Uterus (tissue), 3 donors: ENCODE measurements at regions not wholly inside any gene's neighbourhood (a gene's known extent, or its start where the extent isn't known, plus 50 kb on each side); places are given as distances from the start of the nearest gene placed in this dataset.

ENCODE experiments used
- DNase-seq, 2 donors: peaks; one replicate each; pipeline ENCODE4 v3.0.0-alpha.2; 2019 to 2020
- H3K27ac ChIP-seq, 2 donors: fragments of 200-600 bp; sonication (generic); 1 replicate in 1 of 2; 2 replicates in 1 of 2; pipeline ENCODE4 v1.5.1; 2016 to 2018
- H3K27me3 ChIP-seq, 2 donors: fragments of 200-600 bp; sonication (generic); one replicate each; pipeline ENCODE4 v1.5.1; 2018 to 2019; ENCODE audit warnings: control low read depth in 1 of 2
- H3K36me3 ChIP-seq, 2 donors: fragments of 200-600 bp; sonication (generic); one replicate each; pipeline ENCODE4 v1.5.1; 2019; ENCODE audit warnings: control low read depth in 1 of 2
- H3K4me1 ChIP-seq, 2 donors: fragments of 200-600 bp; sonication (generic); one replicate each; pipeline ENCODE4 v1.5.1; 2018 to 2019; ENCODE audit warnings: control low read depth in 1 of 2
- H3K4me3 ChIP-seq, 2 donors: fragments of 200-600 bp; sonication (generic); 1 replicate in 1 of 2; 2 replicates in 1 of 2; pipeline ENCODE4 v1.5.1; 2018 to 2019; ENCODE audit warnings: mild to moderate bottlenecking in 1 of 2
- H3K9me3 ChIP-seq, 2 donors: fragments of 200-600 bp; sonication (generic); one replicate each; pipeline ENCODE4 v1.5.1; 2019; ENCODE audit warnings: control low read depth in 1 of 2
- POLR2A ChIP-seq, 2 donors: fragments of 450-650 bp; IDR thresholded peaks; one replicate each; pipeline ENCODE4 v1.6.1; 2016; ENCODE audit warnings: antibody characterized with exemption in 2 of 2, mild to moderate bottlenecking in 1 of 2, moderate library complexity in 1 of 2
- intact Hi-C: fragments of 100-400 bp; cut with DNase I; formaldehyde crosslinking; loops from one replicate; pipeline ENCODE4 v1.15.1; 2023; ENCODE audit warnings: low total_unique reads
- TF ChIP-seq, protein P1 (sequence below), 4 experiments: fragments of 200-600 bp in 2 of 4; fragments of 450-650 bp in 2 of 4; sonication (generic) in 2 of 4; IDR thresholded peaks; one replicate each; pipeline ENCODE4 v1.5.1; 2016 to 2019; ENCODE audit warnings: antibody characterized with exemption in 4 of 4, mild to moderate bottlenecking in 2 of 4, moderate library complexity in 1 of 4
- donor health status: DM: yes; HTN: yes; CAD: no.

- no peak for DNase-seq
- H3K36me3 ChIP-seq = no peaks in the 10 kb centered on the region
- no peaks in the 10 kb centered on the region for H3K4me1 ChIP-seq
- no peak overlapping the region for H3K4me3 ChIP-seq
- intact Hi-C loops = no loop called here
- no peak overlapping the region for H3K27ac ChIP-seq
- H3K9me3 ChIP-seq = no peaks in the 10 kb centered on the region
- no peak for TF ChIP-seq POLR2A (IDR thresholded peaks at IDR 0.05)
- TF ChIP-seq, protein P1, sequence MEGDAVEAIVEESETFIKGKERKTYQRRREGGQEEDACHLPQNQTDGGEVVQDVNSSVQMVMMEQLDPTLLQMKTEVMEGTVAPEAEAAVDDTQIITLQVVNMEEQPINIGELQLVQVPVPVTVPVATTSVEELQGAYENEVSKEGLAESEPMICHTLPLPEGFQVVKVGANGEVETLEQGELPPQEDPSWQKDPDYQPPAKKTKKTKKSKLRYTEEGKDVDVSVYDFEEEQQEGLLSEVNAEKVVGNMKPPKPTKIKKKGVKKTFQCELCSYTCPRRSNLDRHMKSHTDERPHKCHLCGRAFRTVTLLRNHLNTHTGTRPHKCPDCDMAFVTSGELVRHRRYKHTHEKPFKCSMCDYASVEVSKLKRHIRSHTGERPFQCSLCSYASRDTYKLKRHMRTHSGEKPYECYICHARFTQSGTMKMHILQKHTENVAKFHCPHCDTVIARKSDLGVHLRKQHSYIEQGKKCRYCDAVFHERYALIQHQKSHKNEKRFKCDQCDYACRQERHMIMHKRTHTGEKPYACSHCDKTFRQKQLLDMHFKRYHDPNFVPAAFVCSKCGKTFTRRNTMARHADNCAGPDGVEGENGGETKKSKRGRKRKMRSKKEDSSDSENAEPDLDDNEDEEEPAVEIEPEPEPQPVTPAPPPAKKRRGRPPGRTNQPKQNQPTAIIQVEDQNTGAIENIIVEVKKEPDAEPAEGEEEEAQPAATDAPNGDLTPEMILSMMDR (IDR thresholded peaks at IDR 0.05) = no peak
- no peaks in the 10 kb centered on the region for H3K27me3 ChIP-seq
These were observed 177.3 kb upstream of the PFKP start for GRCh38 chr10:2890093-2890492.

- intact Hi-C loops = no loop called here
- TF ChIP-seq, protein P1 (IDR thresholded peaks at IDR 0.05) = no peak
- TF ChIP-seq POLR2A (IDR thresholded peaks at IDR 0.05) = no peak
- H3K4me3 ChIP-seq = no peak overlapping the region
- no peak overlapping the region for H3K27ac ChIP-seq
- no peaks in the 10 kb centered on the region for H3K27me3 ChIP-seq
- H3K9me3 ChIP-seq = no peaks in the 10 kb centered on the region
- no peak for DNase-seq
- no peaks in the 10 kb centered on the region for H3K4me1 ChIP-seq
- no peaks in the 10 kb centered on the region for H3K36me3 ChIP-seq
These were observed 178.8 kb upstream of the PFKP start for GRCh38 chr10:2888403-2889004.

DNA sequence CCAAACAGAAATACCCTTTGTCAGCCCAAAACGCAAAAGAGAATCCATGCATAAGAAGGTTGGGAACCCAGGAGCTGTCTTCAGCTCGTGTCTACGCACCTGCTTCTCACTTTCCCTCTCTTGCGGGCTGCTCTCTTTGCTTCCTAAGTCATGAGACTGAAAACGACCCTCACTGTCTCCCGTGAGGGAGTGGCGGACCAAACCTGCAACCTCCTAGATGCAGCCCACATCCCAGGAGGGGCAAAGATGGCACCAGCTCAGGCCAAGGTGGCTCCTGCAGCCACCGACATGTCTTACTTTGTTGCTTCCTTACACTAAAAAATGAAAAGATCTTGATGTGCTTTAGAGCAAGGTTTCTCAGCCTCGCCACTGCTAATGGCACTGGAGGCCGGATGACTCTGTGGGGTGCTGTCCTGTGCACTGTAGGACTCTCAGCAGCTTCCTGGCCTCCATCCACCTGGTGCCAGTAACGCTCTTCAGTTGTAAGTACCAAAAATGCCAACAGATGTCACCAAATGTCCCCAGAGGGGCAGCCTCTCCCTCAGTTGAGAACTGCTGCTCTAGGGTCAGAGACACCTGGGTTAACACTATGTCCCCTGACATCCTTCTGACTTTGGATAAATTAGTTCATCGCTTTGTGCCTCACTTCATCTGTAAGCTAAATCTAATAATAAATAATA is 179.8 kb upstream of the PFKP start:
- Histone ChIP-seq H3K4me3 (no peak overlapping the region), H3K9me3 (no peaks in the 10 kb centered on the region), H3K4me1 (no peaks in the 10 kb centered on the region), H3K27ac (no peak overlapping the region), H3K36me3 (no peaks in the 10 kb centered on the region), H3K27me3 (no peaks in the 10 kb centered on the region)
- intact Hi-C loops = no loop called here
- DNase-seq = no peak
- TF ChIP-seq POLR2A (IDR thresholded peaks at IDR 0.05) = no peak
- TF ChIP-seq, protein P1 (IDR thresholded peaks at IDR 0.05) = no peak

- Histone ChIP-seq H3K27ac (no peak overlapping the region), H3K9me3 (no peaks in the 10 kb centered on the region), H3K27me3 (no peaks in the 10 kb centered on the region), H3K4me3 (no peak overlapping the region), H3K4me1 (no peaks in the 10 kb centered on the region), H3K36me3 (no peaks in the 10 kb centered on the region)
- TF ChIP-seq, protein P1 (IDR thresholded peaks at IDR 0.05) = no peak
- no peak for TF ChIP-seq POLR2A (IDR thresholded peaks at IDR 0.05)
- no peak for DNase-seq
- intact Hi-C loops = no loop called here
These were observed 180.7 kb upstream of the PFKP start for GRCh38 chr10:2886662-2887061.
